22Rv1 (cell line): ENCODE measurements at regions not wholly inside any gene's neighbourhood (a gene's known extent, or its start where the extent isn't known, plus 50 kb on each side); places are given as distances from the start of the nearest gene placed in this dataset.

Source experiments
- ZFX ChIP-seq: fragments of 450-650 bp; IDR thresholded peaks from 2 replicates; pipeline ENCODE4 v1.6.1; 2017; ENCODE audit warnings: antibody characterized with exemption, borderline replicate concordance
- TF ChIP-seq, protein P1 (sequence below): fragments of 450-650 bp; IDR thresholded peaks from 2 replicates; pipeline ENCODE4 v1.5.1; 2017; ENCODE audit warnings: mild to moderate bottlenecking

DNA sequence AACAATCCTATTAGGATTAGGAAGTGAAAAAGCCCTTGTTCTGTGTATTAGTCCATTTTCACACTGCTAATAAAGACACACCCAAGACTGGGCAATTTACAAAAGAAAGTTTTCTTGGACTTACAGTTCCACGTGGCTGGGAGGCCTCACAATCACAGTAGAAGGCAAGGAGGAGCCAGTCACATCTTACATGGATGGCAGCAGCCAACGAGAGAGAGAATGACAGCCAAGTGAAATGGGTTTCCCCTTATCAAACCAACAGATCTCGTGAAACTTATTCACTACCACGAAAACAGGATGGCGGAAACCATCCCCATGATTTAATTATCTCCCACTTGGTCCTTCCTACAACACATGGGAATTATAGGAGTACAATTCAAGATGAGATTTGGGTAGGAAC lies 248.2 kb upstream of the KCNMB2 start:
- TF ChIP-seq, protein P1, sequence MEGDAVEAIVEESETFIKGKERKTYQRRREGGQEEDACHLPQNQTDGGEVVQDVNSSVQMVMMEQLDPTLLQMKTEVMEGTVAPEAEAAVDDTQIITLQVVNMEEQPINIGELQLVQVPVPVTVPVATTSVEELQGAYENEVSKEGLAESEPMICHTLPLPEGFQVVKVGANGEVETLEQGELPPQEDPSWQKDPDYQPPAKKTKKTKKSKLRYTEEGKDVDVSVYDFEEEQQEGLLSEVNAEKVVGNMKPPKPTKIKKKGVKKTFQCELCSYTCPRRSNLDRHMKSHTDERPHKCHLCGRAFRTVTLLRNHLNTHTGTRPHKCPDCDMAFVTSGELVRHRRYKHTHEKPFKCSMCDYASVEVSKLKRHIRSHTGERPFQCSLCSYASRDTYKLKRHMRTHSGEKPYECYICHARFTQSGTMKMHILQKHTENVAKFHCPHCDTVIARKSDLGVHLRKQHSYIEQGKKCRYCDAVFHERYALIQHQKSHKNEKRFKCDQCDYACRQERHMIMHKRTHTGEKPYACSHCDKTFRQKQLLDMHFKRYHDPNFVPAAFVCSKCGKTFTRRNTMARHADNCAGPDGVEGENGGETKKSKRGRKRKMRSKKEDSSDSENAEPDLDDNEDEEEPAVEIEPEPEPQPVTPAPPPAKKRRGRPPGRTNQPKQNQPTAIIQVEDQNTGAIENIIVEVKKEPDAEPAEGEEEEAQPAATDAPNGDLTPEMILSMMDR, result no peak
- no peak for TF ChIP-seq ZFX
